ENCODE measurements at regions not wholly inside any gene's neighbourhood (a gene's known extent, or its start where the extent isn't known, plus 50 kb on each side); places are given as distances from the start of the nearest gene placed in this dataset.

DNA sequence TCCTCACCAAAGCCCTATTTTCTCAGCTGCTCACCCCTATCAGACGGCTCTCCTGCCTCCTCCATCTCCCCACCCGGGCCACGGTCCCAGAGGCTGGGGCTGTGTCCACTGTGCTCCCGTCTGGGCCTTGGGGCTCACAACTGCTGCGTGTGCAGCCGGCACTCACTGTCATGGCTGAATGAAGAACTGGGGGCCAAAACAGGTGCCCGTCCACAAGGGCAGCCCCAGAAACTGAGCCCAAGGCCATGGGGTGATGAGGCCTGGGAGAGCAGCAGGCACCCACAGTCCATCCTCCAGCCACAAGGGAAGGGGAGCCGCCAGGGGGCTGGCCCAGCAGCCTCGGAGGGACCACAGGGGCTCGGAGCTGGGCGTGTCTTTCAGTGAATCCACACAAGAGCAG, 159.5 kb downstream of the DLL1 start:
- DNase-seq: no peak

DNA sequence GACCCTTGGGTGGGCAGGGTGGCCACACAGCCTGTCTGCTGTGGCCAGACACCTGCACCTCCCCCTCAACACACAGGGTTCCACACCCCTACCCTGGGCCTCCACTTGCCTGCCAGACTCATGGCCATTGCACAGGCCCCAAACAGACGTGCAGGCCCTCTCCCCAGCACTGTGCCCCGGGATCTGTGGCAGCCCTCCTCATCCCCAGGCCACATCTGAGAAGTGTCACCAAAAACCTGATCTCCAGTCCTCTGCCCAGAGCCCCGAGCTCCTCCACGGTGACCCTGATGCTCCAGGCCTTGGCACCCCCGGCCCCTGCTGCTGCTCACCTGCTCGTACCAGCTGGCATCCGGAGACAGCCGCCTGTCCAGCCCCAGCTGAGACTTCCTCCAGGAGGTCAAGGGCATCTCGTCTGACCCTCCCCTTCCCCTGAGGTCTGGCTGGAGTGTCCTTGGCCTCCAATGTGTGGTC, 160.1 kb downstream of the DLL1 start:
- no peak for DNase-seq

DNA sequence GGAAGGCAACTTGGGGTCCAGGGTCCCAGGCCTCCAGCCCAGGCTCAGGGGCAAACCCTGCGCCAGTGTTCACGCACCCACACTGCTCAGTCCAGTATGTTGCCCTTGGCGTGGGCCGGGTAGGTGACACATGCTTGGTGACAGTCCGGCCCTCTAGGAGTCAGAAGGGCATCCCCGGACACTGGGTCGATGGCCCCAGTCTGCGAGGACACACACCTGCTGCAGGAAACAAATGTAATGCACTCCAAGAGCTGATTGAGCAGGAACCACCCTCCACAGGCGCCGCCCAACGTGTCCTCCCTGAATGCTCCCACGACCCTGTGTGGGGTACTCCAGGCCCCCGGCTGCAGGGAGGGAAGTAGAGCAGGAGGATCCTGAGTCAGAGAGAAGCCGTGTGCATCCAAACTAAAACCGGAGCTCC, 160.7 kb downstream of the DLL1 start:
- DNase-seq: no peak

DNA sequence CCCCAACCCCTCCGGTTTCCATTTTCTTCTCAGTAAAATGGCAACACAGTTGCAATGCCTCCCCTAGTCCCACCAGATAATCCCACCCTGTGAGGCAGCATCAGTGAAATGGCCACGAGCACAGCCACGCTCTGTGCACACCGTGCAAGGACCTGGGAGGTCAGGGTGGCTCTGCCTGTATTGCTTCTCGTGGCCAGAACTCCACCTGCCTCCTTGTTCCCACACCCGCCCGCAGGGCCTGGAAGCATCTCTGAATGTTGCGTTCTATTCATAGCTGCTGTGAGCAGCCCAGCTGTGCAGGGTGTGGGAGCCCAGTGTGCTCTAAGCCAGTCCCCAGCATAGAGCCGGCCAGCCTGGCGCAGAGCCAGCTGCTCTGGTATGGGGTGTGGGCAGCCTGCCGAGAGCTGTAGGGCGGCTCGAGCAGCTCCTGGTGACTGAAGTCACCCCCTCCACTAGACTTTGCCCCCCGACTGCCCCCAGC, 161.1 kb downstream of the DLL1 start:
- DNase-seq: peak; percentile 57 to 71

DNA sequence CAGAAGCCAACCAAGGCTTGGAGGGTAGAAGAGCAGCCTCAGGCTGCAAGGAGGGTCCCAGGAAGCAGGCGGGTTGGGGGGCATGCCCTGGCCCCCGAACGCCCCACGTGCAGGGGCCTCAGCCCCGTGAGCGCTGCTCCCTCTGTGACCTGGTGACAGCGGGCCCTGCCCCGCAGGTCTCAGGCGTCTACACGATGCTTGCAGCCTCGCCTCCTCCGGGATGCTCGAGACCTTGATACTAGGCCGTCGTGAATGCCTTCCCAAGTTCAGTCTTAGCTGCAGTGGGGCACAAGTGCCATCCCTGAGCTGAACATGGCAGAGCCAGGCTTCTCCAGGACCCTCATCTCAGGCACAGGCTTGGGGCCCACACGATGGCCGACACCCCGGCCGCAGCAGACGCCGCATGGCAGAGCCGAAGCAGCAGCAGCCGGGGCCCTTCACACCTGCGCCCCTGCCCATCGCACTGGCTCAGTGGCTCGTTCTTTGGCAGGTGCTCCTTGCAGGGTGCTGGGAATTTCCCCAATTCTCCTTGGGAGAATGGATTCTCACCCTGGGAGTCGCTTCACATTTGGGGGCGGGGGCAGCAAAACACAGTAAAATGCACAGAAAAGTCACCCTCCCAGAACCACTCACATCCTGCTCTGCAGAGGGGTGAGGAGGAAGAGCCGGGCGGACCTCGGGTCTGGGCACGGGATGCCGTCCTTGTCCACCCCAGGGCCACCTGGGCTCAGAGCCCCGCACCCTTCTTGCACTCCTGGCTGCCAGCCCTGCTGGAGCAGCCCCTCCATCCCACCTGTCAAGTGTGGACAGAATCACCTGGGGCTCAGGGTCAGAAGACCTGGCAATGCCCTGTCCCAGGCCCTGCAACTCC, 161.8 kb downstream of the DLL1 start:
- DNase-seq: no peak

DNA sequence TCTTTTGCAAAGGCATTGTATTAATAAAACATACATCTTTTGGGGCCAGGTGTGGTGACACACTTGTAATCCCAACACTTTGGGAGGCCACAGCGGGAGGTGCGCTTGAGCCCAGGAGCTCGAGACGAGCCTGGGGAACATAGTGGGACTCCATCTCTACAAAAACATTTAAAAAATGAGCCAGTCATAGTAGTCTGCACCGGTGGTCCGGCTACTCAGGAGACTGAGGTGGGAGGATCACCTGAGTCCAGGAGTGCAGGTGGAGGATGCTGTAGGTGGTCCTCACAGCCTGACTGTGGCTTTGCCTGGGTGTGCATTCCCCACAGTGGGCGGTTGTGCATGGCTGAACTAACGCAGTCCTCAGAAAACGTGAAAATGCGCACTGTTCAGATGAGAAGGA, 162.5 kb downstream of the DLL1 start:
- DNase-seq: no peak

DNA sequence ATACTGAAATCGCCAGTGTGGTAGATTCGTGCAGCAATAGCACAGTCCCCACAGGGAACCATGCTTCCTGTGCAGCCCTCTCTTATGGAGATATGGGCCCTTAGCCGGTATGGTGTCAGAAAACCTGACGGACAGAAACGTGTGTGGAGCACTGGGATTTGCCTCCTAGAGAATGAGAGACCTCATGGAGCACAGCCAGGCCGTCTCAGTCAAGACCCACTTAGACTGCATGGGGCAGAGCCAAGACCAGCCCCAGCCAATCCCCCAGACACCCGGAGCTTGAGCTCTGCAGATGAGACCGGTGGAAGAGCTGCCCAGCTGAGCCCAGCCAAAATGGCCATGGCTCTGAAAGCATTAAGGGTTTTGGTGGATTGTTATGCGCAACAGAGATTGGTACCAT, 163.7 kb downstream of the DLL1 start:
- DNase-seq: no peak

DNA sequence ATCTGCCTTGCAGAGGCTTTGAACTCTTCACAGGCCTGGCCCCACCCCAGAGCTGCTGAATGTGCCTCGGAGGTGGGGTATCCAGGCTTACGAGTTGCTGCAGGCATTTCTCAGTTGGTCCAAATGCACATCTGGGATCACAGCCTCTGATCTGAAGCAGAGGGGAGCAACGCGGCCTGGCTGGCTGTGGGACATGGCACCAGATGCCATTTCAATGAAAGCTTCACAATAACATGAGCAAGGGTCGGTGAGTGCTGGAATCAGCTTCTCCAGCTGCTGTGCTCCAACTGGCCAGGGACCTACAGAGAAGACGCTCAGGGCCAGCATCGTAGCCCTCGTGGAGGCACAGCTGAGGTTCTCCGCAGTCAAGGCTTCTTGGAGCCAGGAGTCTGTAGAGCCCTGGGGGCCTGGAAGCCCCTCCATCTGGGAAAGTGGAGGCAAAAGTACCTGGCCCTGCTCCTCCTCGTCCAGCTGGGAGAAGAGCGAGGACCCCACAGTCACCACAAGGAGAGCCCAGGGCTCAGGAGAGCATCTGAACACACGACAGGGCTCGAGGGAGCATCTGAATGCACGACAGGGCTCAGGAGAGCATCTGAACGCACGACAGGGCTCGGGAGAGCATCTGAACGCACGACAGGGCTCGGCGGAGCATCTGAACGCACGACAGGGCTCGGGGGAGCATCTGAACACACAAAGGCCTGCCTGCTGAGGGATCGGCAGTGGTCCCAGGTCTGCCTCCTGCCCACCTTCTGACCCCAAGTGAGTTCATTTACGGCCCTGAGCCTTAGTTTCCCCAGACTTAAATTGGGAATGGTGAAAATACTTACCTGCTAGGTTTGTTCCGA, 165.2 kb downstream of the DLL1 start:
- no peak for DNase-seq

DNA sequence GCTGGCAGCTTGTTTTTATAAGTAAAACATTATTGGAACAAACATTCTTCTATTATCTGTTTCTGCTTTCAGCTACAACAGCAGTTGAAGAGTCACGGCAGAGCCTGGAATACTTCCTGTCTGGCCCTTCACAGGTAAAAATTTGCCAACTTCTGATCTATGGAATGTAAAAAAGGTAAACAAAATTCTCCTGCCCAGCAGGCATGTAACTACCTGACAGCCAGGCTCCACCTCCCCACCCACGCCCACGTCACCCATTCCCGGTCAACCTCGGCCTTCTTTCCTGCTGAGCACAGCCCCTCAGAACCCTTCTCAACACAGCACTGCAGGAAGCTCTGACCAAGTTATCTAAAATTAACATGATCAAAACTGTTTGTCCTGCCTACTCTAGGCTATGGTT, 166.0 kb downstream of the DLL1 start:
- DNase-seq: no peak

DNA sequence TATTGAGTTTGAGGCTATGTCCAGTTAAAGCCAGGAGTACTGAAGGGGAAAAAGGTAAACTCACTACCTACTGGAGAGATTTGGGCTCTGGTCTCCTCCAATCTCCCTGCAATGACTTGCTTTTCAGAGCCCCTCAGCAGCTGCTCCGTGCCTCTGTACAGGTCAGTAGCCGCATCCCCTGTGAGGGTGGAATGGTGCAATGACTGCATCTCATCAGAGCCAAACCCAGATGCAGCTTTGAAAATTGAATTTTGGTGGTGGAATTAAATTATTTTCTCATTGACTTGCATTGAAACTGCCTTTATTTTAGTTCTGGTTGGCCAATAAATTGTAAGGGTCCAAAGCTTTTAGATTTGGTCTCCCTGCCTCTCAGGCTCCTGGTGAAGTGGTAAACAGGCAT, 166.7 kb downstream of the DLL1 start:
- no peak for DNase-seq

DNA sequence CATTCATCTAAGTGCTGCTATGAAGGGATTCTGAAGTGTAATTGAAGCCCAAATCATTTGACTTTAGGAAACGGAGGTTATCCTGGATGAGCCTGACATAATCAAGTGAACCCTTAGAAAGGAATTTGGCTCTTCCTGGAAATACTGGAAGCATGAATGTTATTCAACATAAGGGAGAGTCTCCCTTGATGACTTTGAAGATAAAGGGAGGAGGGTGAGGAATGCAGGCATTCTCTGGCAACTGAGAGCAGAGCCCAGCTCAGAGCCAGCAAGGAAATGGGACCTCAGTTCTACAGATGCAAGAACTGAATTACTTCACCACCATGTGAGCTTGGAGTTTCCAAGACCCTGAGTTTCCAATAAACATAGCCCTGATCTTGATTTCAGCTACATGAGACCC, 168.2 kb downstream of the DLL1 start:
- no peak for DNase-seq

DNA sequence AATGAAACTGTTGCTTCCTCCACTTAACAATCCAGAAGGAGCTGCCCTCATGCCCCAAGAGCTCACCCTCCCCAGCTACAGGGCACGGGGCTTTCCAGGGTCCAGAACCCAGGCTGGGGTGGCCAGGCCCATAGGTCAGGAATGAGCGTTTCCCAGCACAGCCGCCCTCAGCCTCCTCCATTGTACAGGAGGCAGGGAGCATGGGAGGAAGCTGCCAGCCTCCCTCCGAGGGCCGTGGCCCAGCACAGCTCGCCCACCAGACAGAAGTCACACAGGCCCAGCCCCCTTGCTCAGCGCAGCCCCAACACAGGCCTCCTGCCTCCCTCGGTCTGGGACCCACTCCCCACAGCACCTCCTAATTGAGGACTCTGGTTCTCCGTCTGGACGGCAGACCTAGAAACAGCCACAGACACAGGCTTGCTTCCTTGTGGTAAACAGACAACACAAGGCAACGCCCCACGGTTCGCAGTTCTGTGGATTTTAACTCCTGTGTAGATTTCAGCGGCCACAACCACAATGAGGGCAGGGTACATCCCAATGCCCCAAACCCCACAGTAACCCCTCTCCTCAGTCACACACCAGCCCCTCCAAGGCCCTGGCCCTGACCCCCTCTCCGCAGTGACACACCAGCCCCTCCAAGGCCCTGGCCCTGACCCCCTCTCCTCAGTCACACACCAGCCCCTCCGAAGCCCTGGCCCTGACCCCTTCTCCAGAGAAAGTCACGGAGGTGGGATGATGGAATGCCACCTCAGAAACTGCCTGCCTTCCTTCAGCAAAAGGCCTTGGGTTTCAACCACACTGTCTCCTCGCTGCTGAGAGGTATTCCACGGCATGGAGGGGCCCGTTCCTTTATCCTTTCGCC, 173.5 kb downstream of the DLL1 start:
- no peak for DNase-seq

DNA sequence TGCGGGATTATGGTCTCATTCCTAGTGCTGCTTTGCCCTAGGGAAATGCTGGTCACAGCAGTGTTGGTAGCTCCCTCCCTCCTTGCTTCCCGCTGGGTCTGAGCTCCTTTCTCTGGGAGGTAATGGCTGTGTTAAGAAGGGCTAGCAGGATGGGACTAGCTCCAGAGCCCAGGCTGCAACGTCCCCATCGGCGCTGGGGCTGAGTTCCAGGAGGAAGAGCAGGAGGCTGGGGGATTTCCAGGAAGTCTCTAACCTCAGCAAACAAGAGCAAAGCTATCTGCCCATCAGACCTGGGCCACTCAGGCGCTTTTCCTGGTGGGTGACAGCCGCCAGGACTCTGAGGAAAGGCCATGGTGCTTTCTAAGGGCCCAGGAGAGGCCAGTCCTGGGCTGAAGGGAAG, 174.2 kb downstream of the DLL1 start:
- no peak for DNase-seq

DNA sequence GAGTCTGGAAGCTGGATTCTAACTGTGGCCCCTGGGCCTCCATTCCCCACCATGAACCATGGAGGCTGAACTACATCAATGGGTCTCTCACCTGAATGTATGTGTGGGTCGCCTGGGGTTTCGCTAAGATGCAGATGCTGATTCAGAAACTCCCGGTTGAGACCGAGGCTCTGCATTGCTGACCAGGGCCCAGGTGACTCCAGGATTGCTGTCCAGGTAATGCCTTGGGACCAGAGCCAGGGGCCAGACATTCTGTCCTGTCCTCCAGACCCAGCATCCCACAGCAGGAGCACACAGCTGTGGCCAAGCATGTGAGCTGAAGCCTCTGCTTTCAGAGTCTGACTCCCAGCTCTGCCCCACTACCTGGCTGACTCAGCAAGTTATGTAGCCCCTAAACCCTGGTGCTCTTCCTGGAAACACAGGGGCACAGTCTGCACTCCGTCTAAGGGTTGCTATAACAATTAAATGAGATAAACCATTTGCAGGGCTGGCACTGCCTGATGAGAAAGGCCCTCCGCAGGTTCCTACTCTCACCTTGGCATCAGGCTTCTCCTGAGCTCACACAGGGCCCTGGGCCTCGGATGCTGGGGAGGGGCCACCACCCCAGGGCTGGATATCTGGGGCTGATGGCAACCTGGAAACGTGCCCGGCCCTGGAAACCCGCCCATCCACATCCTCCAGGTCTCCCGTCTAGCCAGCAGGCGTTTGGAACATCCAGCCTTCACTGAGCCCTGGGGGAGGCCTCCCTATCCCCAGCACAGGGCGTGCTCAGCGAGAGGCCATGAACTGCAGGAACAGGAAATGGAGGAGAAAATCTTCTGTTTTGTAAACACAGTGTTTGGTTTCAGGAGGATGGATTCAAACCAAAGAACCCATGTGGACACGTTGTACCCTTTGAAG, 175.7 kb downstream of the DLL1 start:
- DNase-seq: peak; percentile 71 to 82

DNA sequence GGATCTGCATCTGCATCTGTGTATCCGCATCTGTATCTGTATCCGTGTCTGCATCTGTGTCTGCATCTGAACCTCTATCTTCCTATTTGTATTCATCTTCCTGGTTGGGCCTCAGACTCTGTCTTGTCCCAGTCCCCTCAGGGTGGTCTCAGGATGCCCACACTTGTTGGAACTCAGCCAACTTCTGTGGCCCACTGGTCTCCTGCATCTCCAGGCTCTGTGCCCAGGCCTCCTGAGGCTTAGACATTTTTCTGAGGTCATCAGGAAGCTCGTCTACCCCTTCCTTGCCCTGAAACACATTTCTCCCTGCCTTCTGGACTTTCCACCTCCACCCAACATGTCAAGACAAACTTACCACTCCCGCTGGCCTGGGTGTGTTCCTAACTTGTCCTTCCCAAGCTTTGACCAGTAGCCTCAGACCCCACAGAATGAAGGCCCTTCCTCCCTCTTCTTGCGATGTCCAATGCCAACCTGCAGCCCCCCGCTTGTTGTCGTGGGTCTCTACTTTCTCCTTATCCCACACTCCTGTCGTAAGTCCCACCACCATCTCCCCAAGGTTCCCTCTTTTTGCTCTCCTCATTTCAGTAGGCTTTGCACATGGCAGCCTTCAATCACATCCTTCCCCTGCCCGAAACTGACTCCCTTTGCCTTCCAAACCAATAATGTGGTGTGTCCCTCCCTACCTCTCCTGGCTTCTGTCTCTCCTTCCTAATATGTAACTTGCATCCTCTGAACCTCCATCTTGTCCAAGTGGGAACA, 176.5 kb downstream of the DLL1 start:
- no peak for DNase-seq

DNA sequence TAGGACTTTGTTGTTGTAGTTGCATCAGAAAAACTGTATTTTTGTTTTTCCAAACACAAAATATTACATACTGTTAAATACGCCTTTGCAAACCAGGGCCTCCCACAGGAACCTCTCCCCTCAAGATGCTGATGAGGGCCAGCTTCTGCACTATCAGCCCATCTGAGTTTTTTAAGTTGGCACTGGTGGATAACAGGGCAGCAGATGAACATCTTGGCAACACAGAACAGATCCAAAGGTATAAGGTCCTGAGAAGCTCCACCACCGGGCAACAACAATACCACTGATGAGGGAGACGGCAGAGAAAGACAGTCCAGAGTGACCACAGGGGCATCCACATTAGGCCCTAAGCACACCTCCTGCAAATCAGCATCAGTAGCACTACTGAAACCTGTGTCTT, 177.7 kb downstream of the DLL1 start:
- no peak for DNase-seq

DNA sequence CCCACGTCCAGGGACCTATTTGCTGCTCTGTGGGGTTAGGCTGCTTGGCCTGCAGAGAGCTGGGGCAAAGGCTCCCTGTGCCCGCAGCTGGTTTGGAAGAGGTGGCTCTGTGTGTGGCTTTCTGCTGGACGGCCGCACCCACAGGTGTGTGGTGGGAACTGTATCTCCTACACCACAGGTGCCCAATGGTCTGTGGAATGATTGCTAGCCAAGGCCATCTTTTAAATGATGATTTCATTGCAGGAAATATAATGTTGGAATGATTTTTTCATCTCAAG, 178.4 kb downstream of the DLL1 start:
- no peak for DNase-seq

DNA sequence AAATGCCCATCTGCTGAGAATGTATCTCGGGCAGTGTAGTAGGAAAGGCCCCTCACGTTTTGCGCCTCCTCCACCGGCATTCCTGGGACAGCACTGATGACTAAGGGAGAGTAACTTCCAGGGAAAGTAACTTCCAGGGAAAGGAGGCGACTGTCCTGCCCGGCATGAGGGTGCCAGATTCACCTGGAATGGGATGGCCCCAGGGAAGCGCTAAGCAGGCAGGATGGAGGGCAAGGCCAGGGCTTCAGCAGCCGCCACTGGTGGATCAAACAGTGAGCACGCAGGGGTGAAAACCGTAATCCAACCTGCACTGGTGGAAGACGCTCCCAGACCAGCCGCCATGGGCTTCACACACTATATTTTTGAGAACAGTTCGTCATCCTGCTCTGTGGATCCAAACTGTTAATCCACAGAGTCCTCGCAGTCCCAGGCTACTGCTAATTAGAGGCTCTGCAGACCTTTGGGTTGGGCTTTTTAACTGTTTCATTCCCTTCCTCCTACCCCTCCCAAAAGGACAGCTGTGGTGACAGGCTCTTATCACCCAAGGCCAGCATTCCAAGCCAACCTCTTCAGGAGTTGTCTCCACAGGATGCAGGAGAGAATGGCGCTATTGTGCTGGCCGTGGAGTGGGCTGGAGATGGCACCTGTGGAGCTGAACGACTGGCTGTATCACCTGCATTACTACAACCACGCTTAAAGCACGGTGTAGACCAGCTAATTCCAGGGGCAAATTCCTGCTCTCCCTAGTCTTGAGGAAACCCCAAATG, 178.9 kb downstream of the DLL1 start:
- DNase-seq: no peak

DNA sequence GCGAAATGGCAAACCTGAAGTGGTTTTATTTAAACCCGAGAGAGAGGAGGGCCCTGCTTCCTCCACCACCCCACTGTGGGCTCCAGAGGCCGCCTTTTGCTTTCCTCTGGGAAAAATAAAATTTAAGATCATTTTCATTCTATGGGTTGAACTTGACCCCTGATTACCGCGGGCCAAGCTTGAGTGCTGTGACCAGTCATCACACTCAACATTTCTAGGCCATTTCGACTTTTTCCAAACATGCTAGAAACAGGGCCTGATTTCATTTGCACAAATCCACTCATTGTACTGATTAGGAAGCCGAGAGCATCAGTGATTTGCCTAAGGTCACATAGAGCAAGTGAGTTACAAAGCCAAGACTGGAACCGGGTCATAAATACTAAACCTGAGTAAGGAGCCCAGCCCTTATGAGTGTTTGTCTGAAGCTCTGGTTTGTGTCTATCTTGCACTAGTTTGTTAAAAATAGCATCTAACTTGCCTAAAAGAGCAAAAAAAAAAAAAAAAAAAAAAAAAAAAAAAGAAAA, 179.7 kb downstream of the DLL1 start:
- DNase-seq: no peak

Measured in NCI-H2081 (cell line).